ENCODE measurements at regions not wholly inside any gene's neighbourhood (a gene's known extent, or its start where the extent isn't known, plus 50 kb on each side); places are given as distances from the start of the nearest gene placed in this dataset.

DNA sequence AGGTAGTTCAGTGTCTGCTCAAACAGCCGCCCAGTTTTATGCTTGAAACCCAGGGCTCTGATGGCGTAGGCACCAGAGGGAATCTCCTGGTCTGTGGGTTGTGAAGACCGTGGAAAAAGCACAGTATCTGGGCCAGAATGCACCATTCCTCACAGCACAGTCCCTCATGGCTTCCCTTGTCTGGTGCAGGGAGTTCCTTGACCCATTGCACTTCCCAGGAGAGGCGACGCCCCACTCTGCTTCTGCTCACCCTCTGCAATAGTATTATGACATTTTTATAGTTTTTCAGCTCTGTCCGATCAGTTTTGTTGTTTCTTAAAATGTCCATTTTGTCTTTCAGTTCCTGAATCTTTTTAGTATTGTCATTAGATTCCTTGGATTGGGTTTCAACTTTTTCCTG, 343.5 kb downstream of the EDEM1 start:
- ATAC-seq, result no peak
- no peak for TF ChIP-seq CSDC2 (CRISPR knock-in tag; IDR thresholded peaks at IDR 0.05)
- no peak for TF ChIP-seq TCF4 (CRISPR knock-in tag; IDR thresholded peaks at IDR 0.05; ENCODE audit: borderline replicate concordance)
- TF ChIP-seq ESRRG (CRISPR knock-in tag; IDR thresholded peaks at IDR 0.05), result no peak
- no peak for TF ChIP-seq POU6F1 (CRISPR knock-in tag; IDR thresholded peaks at IDR 0.05; ENCODE audit: borderline replicate concordance, low read depth)
- no peak for TF ChIP-seq BACH2 (CRISPR knock-in tag; IDR thresholded peaks at IDR 0.05; ENCODE audit: borderline replicate concordance)
- no peak for TF ChIP-seq CSRNP3 (CRISPR knock-in tag; IDR thresholded peaks at IDR 0.05)
- no peak for TF ChIP-seq ZFP30 (CRISPR knock-in tag; IDR thresholded peaks at IDR 0.05)
- TF ChIP-seq PPARA (CRISPR knock-in tag; IDR thresholded peaks at IDR 0.05; ENCODE audit: borderline replicate concordance), result no peak
- TF ChIP-seq GLIS3 (CRISPR knock-in tag; IDR thresholded peaks at IDR 0.05), result no peak
- TF ChIP-seq ZNF70 (CRISPR knock-in tag; IDR thresholded peaks at IDR 0.05), result no peak
- TF ChIP-seq RARB (CRISPR knock-in tag; IDR thresholded peaks at IDR 0.05), result no peak
- no peak for TF ChIP-seq CREB5 (CRISPR knock-in tag; IDR thresholded peaks at IDR 0.05; ENCODE audit: low read depth)
- TF ChIP-seq TSHZ2 (CRISPR knock-in tag; IDR thresholded peaks at IDR 0.05), result no peak

GRCh38 chr3:5531741-5532290, 344.3 kb downstream of the EDEM1 start:
- TF ChIP-seq TCF4 (CRISPR knock-in tag; IDR thresholded peaks at IDR 0.05; ENCODE audit: borderline replicate concordance) (no peak), ZNF8 (CRISPR knock-in tag; IDR thresholded peaks at IDR 0.05) (no peak), ISL1 (CRISPR knock-in tag; IDR thresholded peaks at IDR 0.05) (no peak), OSR1 (CRISPR knock-in tag; IDR thresholded peaks at IDR 0.05) (no peak), BACH2 (CRISPR knock-in tag; IDR thresholded peaks at IDR 0.05; ENCODE audit: borderline replicate concordance) (no peak), CREB5 (CRISPR knock-in tag; IDR thresholded peaks at IDR 0.05; ENCODE audit: low read depth) (no peak), RARB (CRISPR knock-in tag; IDR thresholded peaks at IDR 0.05) (no peak), PPARA (CRISPR knock-in tag; IDR thresholded peaks at IDR 0.05; ENCODE audit: borderline replicate concordance) (no peak), ZFP30 (CRISPR knock-in tag; IDR thresholded peaks at IDR 0.05) (no peak), SNAI2 (CRISPR knock-in tag; IDR thresholded peaks at IDR 0.05) (no peak), TSHZ2 (CRISPR knock-in tag; IDR thresholded peaks at IDR 0.05) (no peak), ZNF70 (CRISPR knock-in tag; IDR thresholded peaks at IDR 0.05) (no peak), ZNF565 (CRISPR knock-in tag; conservative IDR thresholded peaks at IDR 0.05; ENCODE audit: low read depth) (no peak), CSDC2 (CRISPR knock-in tag; IDR thresholded peaks at IDR 0.05) (no peak), POU6F1 (CRISPR knock-in tag; IDR thresholded peaks at IDR 0.05; ENCODE audit: borderline replicate concordance, low read depth) (no peak)
- no peak for ATAC-seq
